ENCODE measurements at regions not wholly inside any gene's neighbourhood (a gene's known extent, or its start where the extent isn't known, plus 50 kb on each side); places are given as distances from the start of the nearest gene placed in this dataset.

DNA sequence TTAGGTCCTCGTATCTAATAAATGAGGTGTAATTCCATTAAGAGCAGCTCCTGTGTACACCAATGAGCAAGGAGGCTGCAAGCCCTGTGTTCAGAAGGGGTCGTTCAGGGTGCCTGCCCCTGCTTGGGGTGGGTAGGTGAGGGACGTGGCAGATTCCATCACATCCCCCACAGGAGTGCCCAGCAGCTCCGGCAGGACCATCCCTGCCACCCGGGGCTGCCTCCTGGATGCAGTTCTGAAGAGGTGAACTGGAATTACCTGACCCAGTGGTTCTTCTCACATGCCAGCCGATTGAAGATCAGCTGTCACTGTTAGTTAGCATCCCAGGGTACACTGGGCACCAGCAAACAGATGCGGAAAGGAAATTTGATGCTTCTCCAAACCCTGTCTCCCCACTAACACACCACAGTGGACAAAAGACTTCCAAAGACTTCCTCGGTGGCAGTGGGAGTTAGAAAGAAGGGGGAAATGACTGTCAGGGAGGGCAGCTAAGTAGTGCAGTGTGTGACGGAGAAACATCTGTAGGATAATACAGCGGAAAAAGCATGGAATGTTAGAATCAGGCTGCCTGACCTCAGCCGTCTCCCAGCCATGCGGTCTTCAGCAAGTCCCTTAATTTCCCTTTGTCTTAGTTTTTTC is 313.6 kb upstream of the ZMIZ1 start:
- peaks cover 28% of the 10 kb centered on the region for H3K27me3 Mint-ChIP-seq (ENCODE audit: low read depth)
- ATAC-seq (replicated peaks in 1 of 2) = no peak
- no peak for DNase-seq
- H3K4me3 Mint-ChIP-seq = no peak overlapping the region
- no peaks in the 10 kb centered on the region for H3K9me3 Mint-ChIP-seq
- no peaks in the 10 kb centered on the region for H3K36me3 Mint-ChIP-seq (ENCODE audit: insufficient read depth in 2 of 2)
- H3K4me1 Mint-ChIP-seq (ENCODE audit: low read depth) = peaks cover 11% of the 10 kb centered on the region
- H3K27ac Mint-ChIP-seq = no peak overlapping the region

DNA sequence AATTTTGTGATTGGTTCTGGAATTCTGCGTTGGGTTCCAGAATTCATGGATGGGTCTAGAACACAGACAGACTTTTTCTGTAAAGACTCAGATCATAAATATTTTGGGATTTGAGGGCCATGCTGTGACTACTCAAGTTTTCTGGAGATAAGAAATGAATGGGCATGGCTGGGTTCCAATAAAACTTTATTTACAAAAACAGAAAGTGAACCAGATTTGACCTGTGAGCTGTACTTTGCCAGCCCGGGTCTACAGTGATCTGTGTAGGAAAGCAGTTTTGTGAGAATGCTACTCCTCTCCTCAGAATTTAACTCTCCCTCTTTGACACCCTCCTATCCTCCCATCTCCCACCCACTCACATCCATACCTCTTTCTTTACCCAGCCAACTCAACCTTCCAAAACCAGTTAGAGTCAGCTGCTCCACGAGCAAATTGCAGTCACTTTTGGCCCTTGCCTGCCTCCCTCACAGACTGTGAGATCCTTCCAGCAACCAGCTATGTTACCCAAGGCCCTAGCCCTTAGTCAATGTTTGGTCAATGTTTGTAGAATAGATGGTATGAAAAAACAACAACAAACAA is 312.8 kb upstream of the ZMIZ1 start:
- Mint-ChIP-seq H3K9me3 (no peaks in the 10 kb centered on the region), H3K36me3 (ENCODE audit: insufficient read depth in 2 of 2) (no peaks in the 10 kb centered on the region)
- no peak for DNase-seq

DNA sequence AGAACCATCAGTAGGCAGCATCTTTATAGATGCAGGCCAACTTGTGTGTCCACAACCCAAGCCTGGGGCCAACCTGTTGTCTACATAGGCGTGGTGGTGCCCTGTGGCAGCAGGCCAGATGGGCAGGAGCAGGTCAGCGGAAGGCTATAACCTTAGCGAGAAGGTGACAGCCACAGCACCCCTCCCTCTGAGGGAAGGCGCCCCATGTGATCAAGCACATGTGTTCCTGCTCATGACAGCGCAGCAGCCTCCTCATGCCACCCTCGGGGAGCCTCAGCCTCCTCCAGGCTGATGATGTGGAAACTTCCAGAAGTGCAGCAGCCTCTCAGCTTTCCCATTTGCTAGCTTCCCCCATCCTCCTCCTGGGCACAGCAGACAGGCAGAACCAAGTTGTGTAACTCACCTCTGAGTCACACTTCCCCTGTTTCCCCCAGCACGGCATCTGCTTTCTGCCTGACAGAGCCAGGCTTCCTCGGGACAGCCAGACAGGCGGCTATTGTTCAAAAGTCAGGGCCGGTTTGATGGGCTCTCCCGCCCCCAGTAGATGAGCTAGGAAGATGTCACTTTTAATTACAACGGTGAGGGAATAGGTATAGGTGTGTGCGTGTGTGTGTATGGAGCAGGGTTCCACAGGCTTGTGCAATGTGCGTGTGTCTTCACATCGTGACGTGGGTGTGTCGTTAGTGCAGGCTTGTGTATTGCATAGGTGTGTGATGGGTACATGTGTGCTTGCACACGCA is 312.0 kb upstream of the ZMIZ1 start:
- DNase-seq = peak; percentile 22 to 39
- no peaks in the 10 kb centered on the region for H3K9me3 Mint-ChIP-seq

More for the DNA sequence above, 312.8 kb upstream of the ZMIZ1 start:
- H3K4me3 Mint-ChIP-seq = no peak overlapping the region
- peaks cover 11% of the 10 kb centered on the region for H3K4me1 Mint-ChIP-seq (ENCODE audit: low read depth)
- peaks cover 28% of the 10 kb centered on the region for H3K27me3 Mint-ChIP-seq (ENCODE audit: low read depth)
- H3K27ac Mint-ChIP-seq = no peak overlapping the region
- no peak for ATAC-seq (replicated peaks in 1 of 2)

DNA sequence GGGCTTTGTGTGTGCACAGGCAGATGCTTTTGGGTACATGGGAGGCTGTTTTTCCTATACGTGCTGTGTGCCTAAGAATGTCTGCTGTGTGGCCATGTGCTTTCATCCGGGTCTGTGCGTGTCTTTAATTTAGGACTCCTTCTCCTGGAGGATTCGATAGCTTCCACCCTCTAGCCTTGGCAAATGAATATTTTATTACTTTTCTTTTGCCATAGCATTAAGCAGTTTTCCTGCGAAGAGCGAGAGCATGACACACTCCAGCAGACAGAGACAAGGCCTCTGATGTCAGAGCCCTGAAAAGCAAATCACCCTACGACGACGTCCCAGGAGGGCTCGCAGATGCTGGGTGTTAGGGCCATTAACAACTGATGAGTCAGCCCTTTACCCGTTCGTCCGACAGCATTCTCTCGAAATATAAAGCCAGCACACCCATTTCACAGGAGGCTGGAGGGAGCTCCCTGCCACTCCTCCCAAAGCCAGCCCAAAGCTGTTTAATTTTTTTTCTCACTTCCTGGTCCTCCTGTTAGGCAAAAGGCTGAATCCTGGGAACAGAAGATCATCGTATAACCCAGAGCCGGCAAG is 311.3 kb upstream of the ZMIZ1 start:
- Mint-ChIP-seq H3K9me3 (no peaks in the 10 kb centered on the region), H3K36me3 (ENCODE audit: insufficient read depth in 2 of 2) (no peaks in the 10 kb centered on the region), H3K27me3 (ENCODE audit: low read depth) (peaks cover 19% of the 10 kb centered on the region), H3K4me1 (ENCODE audit: low read depth) (peaks cover 11% of the 10 kb centered on the region), H3K27ac (no peak overlapping the region), H3K4me3 (no peak overlapping the region)
- no peak for DNase-seq
- no peak for ATAC-seq (replicated peaks in 1 of 2)

More for the DNA sequence above, 312.0 kb upstream of the ZMIZ1 start:
- peak overlapping the region in 1 of 2 donors; percentile 6 for H3K4me3 Mint-ChIP-seq
- peaks cover 24% of the 10 kb centered on the region for H3K27me3 Mint-ChIP-seq (ENCODE audit: low read depth)
- peak; percentile 71 to 77 for ATAC-seq (replicated peaks in 1 of 2)
- H3K27ac Mint-ChIP-seq = no peak overlapping the region
- peaks cover 11% of the 10 kb centered on the region for H3K4me1 Mint-ChIP-seq (ENCODE audit: low read depth)
- no peaks in the 10 kb centered on the region for H3K36me3 Mint-ChIP-seq (ENCODE audit: insufficient read depth in 2 of 2)

DNA sequence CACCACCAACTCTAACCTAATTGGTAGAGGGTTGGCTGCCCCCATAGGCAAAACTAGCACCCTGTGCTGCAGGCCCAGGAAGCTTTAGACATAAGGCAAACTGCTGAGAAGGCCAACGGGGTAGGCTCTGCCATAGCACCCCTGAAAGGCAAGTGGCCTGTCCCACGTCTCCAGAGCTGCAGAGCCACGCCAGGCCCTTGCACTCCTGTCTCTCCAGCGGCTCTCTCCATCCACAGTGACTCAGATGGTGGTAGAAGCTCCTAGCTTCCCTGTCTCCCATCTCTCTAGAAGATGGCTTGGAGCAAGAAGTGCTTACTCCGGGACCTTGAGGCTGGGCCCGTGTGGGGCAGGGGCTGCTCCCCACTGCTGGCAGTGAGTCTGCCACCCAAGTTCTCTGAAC is 310.6 kb upstream of the ZMIZ1 start:
- Mint-ChIP-seq H3K4me3 (no peak overlapping the region), H3K27ac (no peak overlapping the region), H3K9me3 (no peaks in the 10 kb centered on the region), H3K36me3 (ENCODE audit: insufficient read depth in 2 of 2) (no peaks in the 10 kb centered on the region), H3K27me3 (ENCODE audit: low read depth) (peaks cover 12% of the 10 kb centered on the region), H3K4me1 (ENCODE audit: low read depth) (peaks cover 11% of the 10 kb centered on the region)
- no peak for DNase-seq
- ATAC-seq (replicated peaks in 1 of 2) = no peak

DNA sequence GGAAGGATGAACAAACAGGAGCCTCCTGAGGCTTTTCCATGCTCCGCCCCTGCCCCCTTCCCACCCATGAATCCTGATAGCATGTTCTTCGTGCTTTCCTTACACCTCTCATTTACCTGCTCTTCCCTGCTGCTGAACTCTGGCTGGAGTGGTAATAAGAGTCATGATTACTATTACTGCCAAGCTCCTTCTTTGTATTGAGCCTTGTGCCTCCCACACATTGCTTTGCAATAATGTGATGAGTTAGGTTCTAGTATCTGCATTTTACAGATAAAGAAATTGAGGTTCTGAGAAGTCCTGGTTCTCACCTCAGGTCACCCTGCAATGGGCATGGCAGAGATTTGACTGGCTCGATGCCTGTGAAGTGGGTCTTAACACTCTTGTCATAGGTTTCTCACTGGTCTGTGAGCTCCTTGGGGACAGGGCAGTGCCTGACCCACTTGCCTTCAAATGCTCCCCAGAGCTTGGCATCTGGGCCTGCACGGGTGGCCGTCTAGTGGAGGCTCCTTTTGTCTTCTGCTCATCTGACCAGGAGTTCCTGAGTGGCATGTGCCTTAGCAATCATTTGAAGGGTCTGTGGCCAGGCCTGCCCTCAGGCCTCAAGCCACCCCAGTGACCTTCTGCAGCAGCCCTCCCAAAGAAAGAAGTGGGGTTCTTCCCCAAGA is 309.2 kb upstream of the ZMIZ1 start:
- H3K4me3 Mint-ChIP-seq = no peak overlapping the region
- H3K27me3 Mint-ChIP-seq (ENCODE audit: low read depth) = no peaks in the 10 kb centered on the region
- no peak overlapping the region for H3K27ac Mint-ChIP-seq
- H3K4me1 Mint-ChIP-seq (ENCODE audit: low read depth) = peaks cover 24% of the 10 kb centered on the region
- H3K36me3 Mint-ChIP-seq (ENCODE audit: insufficient read depth in 2 of 2) = no peaks in the 10 kb centered on the region
- no peaks in the 10 kb centered on the region for H3K9me3 Mint-ChIP-seq
- ATAC-seq (replicated peaks in 1 of 2) = no peak
- DNase-seq = no peak

DNA sequence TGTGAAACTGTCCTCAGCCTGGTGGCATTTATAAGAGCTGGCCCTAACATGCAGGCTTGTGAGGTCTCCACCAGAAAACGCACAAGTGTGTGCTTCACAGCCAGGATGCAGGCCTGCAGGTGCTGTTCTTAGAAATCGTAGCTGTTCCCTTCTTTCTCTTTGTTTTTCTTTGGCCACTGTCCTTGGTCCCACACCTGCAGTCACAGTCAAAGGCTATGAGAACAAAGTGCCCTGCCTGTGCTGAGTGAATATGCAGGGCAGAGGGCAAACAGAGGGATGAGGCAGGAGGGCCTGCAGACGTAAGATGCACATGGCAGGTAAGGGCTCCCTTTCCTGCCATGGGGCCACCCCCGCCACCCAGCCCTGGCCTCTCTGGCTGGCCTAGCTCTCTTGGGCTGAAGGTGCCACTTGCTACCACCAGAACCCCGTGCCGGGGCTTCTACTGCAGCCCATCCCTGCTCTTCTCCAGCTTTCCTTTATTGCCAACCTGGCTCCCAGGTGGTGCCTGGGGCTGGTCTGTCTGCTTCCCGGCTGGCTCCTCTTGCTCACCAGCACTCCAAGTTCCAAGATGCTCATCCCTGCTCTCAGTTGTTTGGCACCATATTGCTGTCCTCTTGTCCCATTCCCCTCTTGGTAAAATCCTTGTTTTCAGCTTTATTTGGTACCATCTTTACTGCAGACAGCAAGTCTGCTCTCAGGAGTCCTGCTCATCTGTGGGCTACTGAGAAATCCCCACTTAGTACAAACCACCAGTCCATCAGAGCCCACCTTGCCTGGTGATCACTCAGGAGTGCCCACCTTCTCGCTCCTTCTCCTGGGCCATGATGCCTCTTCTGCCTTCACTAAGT is 308.1 kb upstream of the ZMIZ1 start:
- ATAC-seq (replicated peaks in 1 of 2) = no peak
- H3K27ac Mint-ChIP-seq = no peak overlapping the region

DNA sequence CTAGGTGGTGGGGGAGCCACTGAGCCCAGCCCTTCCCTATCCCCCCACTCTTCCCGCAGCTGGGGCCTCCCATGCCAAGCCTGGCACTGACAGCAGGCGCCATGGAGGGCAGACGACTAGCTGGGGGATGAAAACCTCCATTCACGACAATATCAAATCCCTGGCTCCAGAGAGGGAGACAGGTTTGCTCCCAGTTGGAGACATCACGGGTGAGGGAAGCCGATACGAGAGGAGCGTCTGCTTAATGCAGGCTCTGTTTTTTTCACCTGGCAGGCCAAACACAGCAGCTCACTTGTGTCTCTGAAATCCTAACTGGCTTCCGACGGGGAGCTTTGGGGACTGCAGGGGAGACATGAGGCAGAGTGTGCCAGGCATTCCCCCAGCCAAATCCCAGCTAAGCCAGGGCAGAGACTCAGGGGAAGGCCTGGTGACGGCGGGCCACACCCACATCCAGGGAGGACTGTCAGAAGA is 307.4 kb upstream of the ZMIZ1 start:
- Mint-ChIP-seq H3K27me3 (ENCODE audit: low read depth) (no peaks in the 10 kb centered on the region), H3K27ac (no peak overlapping the region), H3K36me3 (ENCODE audit: insufficient read depth in 2 of 2) (no peaks in the 10 kb centered on the region), H3K4me3 (no peak overlapping the region), H3K9me3 (no peaks in the 10 kb centered on the region), H3K4me1 (ENCODE audit: low read depth) (peaks cover 23% of the 10 kb centered on the region)
- no peak for ATAC-seq (replicated peaks in 1 of 2)
- no peak for DNase-seq

More for the DNA sequence above, 308.1 kb upstream of the ZMIZ1 start:
- no peaks in the 10 kb centered on the region for H3K9me3 Mint-ChIP-seq
- H3K4me1 Mint-ChIP-seq (ENCODE audit: low read depth) = peaks cover 27% of the 10 kb centered on the region
- no peak for DNase-seq
- no peaks in the 10 kb centered on the region for H3K36me3 Mint-ChIP-seq (ENCODE audit: insufficient read depth in 2 of 2)
- H3K4me3 Mint-ChIP-seq = no peak overlapping the region
- H3K27me3 Mint-ChIP-seq (ENCODE audit: low read depth) = no peaks in the 10 kb centered on the region

DNA sequence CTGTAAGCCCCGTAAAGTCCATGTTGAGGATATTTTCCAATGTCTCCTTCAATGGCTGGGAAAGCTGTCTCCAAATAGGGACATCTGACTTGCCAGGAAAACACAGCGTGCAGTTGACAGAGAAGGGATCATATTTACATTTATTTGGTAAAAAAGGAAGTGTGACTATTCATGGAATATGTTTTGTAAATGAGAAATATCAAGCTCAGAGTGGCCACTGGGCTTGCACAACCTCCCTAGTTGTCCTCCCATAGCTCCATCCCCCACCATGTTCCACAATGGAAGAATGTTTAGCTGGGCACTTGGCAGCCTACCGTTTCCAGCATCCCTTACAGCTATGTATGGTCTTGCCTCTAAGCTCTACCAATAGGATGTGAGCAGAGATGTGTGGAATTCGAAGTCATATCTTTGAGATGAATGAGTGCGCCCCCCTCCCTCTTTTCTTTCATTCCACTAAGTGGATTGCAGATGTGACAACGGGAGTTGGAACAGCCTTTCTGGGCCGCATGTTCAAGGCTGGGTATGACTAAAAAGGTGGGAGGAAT is 306.6 kb upstream of the ZMIZ1 start:
- Mint-ChIP-seq H3K27ac (no peak overlapping the region), H3K27me3 (ENCODE audit: low read depth) (no peaks in the 10 kb centered on the region), H3K36me3 (ENCODE audit: insufficient read depth in 2 of 2) (no peaks in the 10 kb centered on the region), H3K4me3 (no peak overlapping the region), H3K4me1 (ENCODE audit: low read depth) (peaks cover 16% of the 10 kb centered on the region), H3K9me3 (no peaks in the 10 kb centered on the region)
- no peak for DNase-seq
- ATAC-seq (replicated peaks in 1 of 2) = no peak

DNA sequence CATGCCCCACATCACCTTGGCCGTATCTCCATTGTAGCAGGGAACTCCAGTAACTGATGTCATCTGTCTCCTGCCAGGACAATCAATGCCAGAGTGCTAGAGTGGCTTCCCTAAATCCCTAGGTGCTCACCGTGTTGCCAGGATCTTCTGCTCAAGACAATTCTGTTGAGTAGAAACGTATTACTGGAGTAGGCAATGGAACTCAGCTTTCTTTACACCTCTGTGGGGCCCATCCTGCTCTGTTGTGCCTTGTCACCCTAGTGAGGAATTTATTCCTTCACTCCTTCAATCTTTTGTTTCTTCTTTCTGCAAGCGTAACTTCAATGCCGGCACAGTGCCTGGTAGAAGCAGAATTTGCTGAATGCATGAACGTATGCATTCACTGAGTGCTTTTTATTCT is 305.5 kb upstream of the ZMIZ1 start:
- ATAC-seq (replicated peaks in 1 of 2) (no peak), DNase-seq (no peak)
- H3K27ac Mint-ChIP-seq = peak overlapping the region; percentile 68
- no peaks in the 10 kb centered on the region for H3K27me3 Mint-ChIP-seq (ENCODE audit: low read depth)
- peak overlapping the region in 1 of 2 donors; percentile 46 for H3K4me3 Mint-ChIP-seq
- peaks cover 16% of the 10 kb centered on the region for H3K4me1 Mint-ChIP-seq (ENCODE audit: low read depth)
- no peaks in the 10 kb centered on the region for H3K36me3 Mint-ChIP-seq (ENCODE audit: insufficient read depth in 2 of 2)
- no peaks in the 10 kb centered on the region for H3K9me3 Mint-ChIP-seq

DNA sequence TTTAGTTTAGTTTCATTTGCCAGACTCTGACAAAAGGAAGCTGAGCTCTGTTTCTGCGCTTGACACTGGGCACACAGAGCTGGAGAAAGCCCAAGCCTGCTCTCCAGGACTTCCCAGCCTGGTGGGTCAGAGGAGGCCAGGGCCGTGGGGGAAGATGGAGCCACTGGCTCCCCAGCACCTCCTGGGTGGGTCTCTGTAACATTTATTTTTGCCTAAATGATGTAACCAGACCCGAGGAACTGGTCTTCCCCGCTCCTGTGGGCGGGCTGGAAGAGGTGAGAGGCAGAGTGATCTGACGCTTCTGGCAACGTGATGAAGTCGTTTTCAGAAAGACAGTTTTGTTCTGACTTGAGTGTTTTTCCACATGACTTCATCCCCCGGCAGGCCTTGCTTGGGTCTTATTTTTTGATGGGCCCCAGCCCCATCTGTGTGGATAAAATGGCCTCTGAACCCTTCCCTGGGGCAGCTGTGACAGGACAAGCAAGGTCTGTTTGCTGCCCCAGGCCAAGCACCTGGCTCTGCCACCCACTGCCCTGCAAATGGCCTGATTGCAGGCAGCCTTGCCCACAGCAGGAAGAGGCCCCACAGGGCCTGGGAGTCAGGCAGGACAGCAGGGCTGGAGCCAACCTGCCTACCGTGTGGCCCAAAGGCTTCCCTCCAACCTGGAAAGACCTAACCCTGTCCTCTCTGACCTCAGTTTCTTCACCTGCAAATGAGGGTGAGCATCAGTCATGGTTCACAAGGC is 304.9 kb upstream of the ZMIZ1 start:
- H3K4me1 Mint-ChIP-seq (ENCODE audit: low read depth) = peaks cover 16% of the 10 kb centered on the region
- H3K36me3 Mint-ChIP-seq (ENCODE audit: insufficient read depth in 2 of 2) = no peaks in the 10 kb centered on the region
- no peaks in the 10 kb centered on the region for H3K9me3 Mint-ChIP-seq
- peak; percentile 86 to 90 for ATAC-seq (replicated peaks in 1 of 2)
- peak overlapping the region; percentile 68 for H3K27ac Mint-ChIP-seq
- no peaks in the 10 kb centered on the region for H3K27me3 Mint-ChIP-seq (ENCODE audit: low read depth)
- H3K4me3 Mint-ChIP-seq = peak overlapping the region; percentile 6 to 46
- DNase-seq = peak; percentile 65 to 75

Data from activated T-cell treated with anti-CD3 and anti-CD28 coated beads, Interleukin-2, amount 50 U/mL, for 72 hours (primary cell).